ENCODE measurements at regions not wholly inside any gene's neighbourhood (a gene's known extent, or its start where the extent isn't known, plus 50 kb on each side); places are given as distances from the start of the nearest gene placed in this dataset.
A peak's percentile ranks its signal among the peaks of the same experiment; 100 is the strongest.
"Not testable (repeated sequence)": the region's sequence is repeated elsewhere in the genome, so short reads cannot be mapped to it uniquely, and the experiment has no call there.

GRCh38 chr10:33034931-33035330 lies 76.9 kb upstream of the ITGB1 start:
- DNase-seq, result no peak

- DNase-seq, result no peak
Observed at GRCh38 chr10:33032654-33033151, 74.7 kb upstream of the ITGB1 start.

GRCh38 chr10:33031815-33032653 lies 74.0 kb upstream of the ITGB1 start:
- DNase-seq, result no peak

GRCh38 chr10:33031171-33031570 lies 73.1 kb upstream of the ITGB1 start:
- no peak for DNase-seq

DNA sequence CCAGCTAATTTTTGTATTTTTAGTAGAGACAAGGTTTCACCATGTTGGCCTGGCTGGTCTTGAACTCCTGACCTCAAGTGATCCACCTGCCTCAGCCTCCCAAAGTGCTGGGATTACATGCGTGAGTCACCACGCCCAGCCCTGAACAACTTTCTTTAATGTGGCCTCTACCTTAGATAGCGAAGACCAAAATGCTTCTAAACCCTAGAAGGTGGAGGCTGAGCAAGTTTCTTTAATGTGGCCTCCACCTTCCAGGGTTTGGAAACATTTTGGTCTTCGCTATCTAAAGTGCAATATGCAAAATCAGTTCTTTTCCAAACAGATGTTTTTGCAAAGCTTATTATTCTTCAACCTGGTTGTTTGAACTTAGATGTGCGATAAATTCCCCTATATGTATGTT lies 70.5 kb upstream of the ITGB1 start:
- peak; percentile 38 for DNase-seq

DNA sequence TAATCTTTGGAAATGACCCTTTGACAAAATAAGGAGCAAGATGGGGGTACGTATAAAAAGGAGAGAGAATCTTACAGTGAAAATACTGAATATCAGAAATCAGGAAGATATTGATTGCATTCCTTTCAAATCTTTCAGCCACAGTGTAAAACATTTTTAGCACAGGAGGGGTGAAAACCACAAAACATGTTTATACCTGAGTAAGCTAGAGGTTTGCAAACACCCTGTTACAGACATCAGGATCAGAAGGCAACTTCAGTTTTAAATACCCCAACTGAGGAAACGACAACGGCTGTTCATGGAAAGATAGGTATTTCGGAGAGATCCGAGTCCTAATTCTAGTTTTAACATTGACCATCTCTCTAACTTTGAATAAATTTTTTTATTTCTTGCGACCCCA lies 69.1 kb upstream of the ITGB1 start:
- no peak for DNase-seq

DNA sequence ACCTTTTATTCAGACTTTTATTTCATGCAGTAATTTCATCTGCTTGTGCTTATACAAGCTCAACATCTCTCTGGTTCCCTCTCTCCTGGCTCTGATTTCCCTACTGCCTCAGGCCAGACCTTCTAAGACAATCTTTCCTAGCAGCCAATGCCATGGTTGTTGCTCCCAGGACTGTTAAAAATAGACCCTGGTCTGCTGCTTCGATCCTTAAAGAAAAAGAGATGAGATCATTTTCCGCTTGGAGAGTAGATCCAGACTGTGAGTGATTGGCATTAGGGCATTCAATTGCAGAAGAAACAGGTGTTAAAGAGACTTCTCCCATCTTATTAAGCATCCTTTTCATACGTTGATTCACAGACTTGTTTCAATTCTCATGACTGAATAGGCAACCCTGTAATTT lies 68.4 kb upstream of the ITGB1 start:
- DNase-seq, result no peak

DNA sequence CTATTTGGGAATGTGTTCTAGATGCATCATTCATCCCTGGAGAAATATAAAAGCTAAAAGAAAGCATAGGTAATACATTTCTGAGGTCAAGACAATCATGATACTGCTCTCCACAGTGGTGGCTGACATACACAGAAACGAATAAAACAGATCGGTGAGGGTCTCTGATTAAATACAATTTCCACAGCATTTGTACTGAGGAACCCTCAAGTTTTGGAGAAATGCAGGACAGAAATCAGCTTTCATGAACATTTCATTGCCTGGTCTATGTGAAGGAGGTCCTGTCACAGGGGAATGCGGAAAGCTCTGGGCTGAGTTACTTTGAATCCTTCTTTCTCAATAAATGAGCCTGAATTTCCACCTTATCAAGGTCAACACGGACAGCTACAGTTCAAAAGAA lies 67.9 kb upstream of the ITGB1 start:
- DNase-seq, result no peak

DNA sequence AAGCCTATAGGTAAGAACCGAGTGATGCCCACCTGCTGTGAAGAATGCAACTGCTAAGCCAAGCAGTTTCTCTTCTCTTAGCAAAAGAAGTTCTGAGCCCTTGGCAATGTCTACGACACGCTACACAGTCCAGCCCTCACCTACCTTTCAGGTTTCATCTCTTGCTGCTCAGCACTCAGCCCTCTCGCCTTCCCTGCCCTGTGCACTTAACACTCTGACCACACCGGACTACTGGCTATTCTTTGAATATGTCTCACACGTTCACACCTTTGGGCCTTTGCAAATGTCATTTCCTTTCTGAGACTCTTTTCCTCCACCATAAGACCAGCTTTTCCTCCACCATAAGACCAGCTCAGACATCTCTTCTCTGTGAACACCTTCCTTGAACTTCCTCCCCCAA lies 67.0 kb upstream of the ITGB1 start:
- no peak for DNase-seq

DNA sequence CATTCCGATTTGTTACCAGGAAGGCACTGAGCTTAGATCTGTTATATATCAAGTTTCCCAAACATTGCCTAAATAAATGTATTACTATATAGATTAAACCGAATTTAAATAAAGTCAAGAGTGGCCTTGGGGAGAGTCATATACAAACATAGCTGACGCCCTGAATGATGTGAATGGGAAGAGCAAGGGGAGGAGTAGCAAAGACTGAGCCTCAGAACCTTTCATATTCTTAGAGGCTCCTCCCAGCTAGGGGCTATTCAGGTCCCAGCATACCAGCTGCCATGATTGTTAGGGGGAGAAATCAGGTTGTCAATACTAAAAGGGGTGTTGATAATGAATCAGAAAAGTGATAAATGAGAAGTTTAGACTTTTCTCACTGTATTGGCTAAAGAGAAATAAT lies 64.7 kb upstream of the ITGB1 start:
- DNase-seq, result no peak

DNA sequence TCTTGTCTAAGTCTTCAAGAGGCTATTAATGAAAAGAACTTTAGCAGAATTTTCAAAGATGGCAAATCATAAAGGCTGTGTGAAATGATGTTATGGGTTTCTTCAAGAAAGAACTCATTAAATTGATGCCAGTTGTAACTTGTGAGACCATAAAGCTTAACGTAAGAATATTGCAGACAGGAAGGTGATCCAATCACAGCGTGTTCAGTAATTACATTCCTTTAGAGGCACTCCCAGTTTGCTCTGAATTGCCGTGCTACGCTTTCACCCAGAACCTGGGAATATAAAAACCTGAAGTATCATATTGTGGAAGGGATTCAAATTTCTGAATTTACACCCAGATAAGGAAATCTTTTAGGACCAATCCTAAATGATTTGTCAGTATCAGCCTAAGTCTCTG lies 64.1 kb upstream of the ITGB1 start:
- DNase-seq, result no peak

- DNase-seq, result no peak
Observed at GRCh38 chr10:33016988-33017387, 59.0 kb upstream of the ITGB1 start.

- DNase-seq, result no peak
Observed at GRCh38 chr10:33015761-33016547, 57.9 kb upstream of the ITGB1 start.

DNA sequence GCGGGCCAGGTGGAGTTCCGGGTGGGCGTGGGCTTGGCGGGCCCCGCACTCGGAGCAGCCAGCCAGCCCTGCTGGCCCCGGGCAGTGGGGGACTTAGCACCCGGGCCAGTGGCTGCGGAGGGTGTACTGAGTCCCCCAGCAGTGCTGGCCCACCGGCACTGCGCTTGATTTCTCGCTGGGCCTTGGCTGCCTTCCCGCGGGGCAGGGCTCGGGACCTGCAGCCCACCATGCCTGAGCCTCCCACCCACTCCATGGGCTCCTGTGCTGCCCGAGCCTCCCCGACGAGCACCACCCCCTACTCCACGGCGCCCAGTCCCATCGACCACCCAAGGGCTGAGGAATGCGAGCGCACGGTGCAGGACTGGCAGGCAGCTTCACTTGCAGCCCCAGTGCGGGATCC lies 55.3 kb upstream of the ITGB1 start:
- DNase-seq, result not testable (repeated sequence)

DNA sequence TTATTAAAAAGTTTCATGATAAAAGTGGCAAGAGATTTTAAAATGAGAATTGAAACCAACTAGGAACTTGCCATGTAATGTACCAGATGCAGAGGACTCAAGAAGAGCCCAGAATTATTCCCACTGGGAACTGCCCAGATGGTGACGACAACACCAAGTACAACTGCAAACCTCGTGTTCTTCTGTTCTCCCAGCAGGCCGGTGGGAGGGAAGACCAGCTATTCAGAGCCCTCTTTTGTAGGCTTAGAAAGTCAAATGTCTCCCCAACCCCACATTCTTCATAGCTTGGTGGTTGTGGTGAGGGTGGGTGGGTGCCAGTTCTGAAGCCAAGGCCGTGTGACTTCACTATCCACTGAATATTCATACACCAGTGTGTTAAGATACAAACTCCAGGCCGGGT lies 54.3 kb upstream of the ITGB1 start:
- no peak for DNase-seq

DNA sequence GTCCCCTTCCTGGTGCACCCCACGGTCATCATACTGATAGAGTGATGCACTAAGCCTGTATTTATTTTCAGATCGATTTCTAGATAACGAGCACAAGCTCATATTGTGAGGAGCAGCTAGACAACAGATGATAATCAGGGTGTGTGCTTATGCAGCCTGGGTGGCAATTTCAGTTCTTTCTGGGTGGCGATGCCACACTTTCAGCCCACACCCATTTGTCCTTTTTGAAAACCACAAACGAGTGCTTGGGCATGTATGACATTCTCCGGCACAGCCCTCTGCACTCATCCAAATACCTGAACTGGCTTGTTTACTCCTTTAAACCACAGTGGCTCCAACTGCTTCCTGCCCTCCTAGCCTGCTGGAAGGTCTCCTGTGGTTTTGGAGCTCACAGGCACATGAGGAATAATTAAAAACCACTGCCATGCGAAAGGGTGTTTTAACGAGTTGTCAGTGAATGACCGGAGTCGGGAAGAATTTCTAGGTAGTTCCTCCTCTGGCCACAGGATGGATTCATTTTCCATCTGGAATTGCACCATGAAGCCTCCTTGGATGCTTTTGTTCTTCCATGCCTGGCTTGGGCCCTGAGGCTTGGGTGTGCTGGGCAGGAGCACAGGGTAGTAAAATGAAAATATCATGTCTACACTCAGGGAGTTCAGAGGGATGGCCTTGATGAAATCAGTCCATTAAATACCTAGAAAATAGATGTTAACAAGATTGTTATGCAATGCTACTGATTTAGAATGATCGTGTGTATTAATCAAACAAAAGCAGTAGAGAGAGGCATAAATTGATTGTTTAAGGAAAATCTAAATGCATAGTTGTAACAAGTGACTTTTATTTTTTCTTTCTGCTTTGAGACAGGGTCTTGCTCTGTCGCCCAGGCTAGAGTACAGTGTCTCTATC lies 52.4 kb upstream of the ITGB1 start:
- no peak for DNase-seq

DNA sequence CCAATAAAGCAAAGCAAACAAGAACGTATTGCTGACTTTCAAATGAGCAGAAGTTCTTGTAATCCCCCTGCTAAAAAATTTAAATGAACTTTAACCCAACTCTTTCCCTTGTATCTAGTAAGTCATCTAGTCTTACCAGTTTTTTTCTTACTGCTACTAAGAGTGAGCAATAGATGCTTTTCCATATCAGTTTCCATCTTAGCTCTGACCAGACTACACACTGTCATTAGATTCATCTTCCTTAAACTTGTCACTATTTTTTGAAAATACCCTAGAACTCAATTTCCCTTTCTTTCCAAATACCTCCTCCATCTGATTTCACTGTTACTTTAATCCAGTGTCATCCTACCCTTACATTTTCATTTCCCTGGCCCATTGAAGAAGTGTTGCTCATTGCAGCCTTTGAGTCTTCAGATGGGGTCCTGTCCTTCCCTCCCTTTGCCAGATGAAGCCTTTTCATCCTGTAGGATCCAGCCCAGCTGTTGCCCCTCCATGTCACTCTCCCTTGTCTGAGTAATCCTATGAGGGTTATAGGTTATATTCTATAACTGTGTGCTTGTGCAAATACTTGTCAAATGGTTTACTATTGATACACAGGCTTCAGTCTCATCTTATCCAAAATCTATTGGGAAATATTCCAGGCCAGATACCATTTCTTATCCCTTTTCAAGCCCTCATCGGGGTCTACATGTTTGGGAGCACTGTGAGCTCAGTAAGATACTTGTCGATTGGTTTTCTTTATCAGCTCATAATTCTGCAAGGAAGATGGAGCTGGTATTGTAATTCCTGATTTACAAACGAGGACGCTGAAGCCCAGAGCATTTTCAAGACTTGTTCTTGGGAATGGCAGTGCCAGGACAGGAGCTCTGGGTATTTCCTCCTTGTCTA lies 51.5 kb upstream of the ITGB1 start:
- no peak for DNase-seq

DNA sequence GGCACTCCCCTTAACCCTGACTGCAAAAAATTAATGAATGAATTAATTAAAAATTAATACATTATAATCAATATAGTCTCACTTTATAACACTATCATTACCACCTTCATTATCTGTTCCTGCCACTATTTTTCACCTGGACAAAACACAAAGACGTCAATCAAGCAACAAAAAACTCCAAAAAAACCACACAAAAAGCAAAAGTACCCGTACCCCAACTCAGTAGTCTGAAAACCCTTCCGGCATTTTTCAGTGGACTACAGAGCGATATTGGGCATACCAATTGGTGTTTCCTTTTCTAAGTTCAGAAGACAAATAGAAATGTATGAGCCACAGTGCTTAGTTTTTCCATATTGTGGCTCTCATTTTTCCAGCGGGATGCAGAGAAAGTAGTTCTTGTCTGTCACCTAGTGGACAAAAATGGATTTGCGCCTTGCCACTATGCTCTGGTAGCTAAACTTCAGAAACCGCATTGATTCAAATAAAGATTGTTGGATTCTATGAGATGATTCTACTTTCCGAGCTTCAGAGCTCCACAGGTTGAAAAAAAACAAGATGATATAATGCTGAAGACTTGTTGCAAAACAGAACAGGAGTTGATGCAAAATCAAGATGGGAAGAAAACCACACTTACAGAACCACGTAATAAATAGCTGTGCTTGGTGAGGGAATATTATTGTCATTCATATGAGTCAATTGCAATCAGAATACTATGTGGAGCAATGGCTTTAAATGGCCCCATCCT lies 50.6 kb upstream of the ITGB1 start:
- peak; percentile 81 for DNase-seq

DNA sequence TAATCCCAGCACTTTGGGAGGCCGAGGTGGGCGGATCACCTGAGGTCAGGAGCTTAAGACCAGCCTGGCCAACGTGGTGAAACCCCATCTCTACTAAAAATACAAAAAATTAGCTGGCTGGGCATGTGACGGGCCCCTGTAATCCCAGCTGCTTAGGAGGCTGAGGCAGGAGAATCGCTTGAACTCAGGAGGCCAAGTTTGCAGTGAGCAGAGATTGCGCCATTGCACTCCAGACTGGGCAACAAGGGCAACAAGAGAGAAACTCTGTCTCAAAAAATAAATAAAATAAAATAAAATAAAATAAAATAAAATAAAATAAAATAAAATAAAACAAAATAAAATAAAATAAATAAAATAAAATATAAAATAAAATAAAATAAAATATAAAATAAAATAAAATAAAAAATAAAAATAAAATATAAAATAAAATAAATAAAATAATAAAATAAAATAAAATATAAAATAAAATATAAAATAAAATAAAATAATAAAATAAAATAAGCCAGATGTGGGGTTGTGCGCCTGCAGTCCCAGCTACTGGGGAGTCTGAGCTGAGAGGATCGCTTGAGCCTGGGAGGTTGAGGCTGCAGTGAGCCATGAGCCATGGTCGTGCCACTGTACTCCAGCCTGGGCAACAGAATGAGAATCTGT lies 49.8 kb upstream of the ITGB1 start:
- not testable (repeated sequence) for DNase-seq
